ENCODE measurements at regions not wholly inside any gene's neighbourhood (a gene's known extent, or its start where the extent isn't known, plus 50 kb on each side); places are given as distances from the start of the nearest gene placed in this dataset.
"Not testable (repeated sequence)": the region's sequence is repeated elsewhere in the genome, so short reads cannot be mapped to it uniquely, and the experiment has no call there.

- no peak overlapping the region for H3K9ac ChIP-seq (ENCODE audit: low read depth, low read length)
- H3K36me3 ChIP-seq (ENCODE audit: insufficient read depth, low read length), result no peaks in the 10 kb centered on the region
- no peaks in the 10 kb centered on the region for H3K9me3 ChIP-seq (ENCODE audit: control insufficient read depth, insufficient read depth, low read length)
- H3K4me1 ChIP-seq (ENCODE audit: insufficient read depth, low read length), result peaks cover 18% of the 10 kb centered on the region
Observed at GRCh38 chr1:87426463-87427249, 98.0 kb downstream of the LMO4 start.

GRCh38 chr1:87428367-87428766, 99.7 kb downstream of the LMO4 start:
- Histone ChIP-seq H3K9me3 (ENCODE audit: control insufficient read depth, insufficient read depth, low read length) (no peaks in the 10 kb centered on the region), H3K9ac (ENCODE audit: low read depth, low read length) (peak overlapping the region; percentile 24; the same call in 1 of the 2 replicates), H3K36me3 (ENCODE audit: insufficient read depth, low read length) (no peaks in the 10 kb centered on the region), H3K4me1 (ENCODE audit: insufficient read depth, low read length) (peaks cover 18% of the 10 kb centered on the region)

GRCh38 chr1:87428883-87429282, 100.2 kb downstream of the LMO4 start:
- H3K4me1 ChIP-seq (ENCODE audit: insufficient read depth, low read length), result peaks cover 18% of the 10 kb centered on the region
- H3K36me3 ChIP-seq (ENCODE audit: insufficient read depth, low read length), result no peaks in the 10 kb centered on the region
- no peak overlapping the region for H3K9ac ChIP-seq (ENCODE audit: low read depth, low read length)
- H3K9me3 ChIP-seq (ENCODE audit: control insufficient read depth, insufficient read depth, low read length), result no peaks in the 10 kb centered on the region

GRCh38 chr1:87432685-87433084, 104.0 kb downstream of the LMO4 start:
- Histone ChIP-seq H3K9ac (ENCODE audit: low read depth, low read length) (no peak overlapping the region), H3K9me3 (ENCODE audit: control insufficient read depth, insufficient read depth, low read length) (no peaks in the 10 kb centered on the region), H3K36me3 (ENCODE audit: insufficient read depth, low read length) (no peaks in the 10 kb centered on the region), H3K4me1 (ENCODE audit: insufficient read depth, low read length) (peaks cover 20% of the 10 kb centered on the region)

GRCh38 chr1:87433101-87433500, 104.4 kb downstream of the LMO4 start:
- not testable (repeated sequence) for H3K36me3 ChIP-seq (ENCODE audit: insufficient read depth, low read length); H3K9ac ChIP-seq (ENCODE audit: low read depth, low read length); H3K9me3 ChIP-seq (ENCODE audit: control insufficient read depth, insufficient read depth, low read length)
- peaks cover 15% of the 10 kb centered on the region for H3K4me1 ChIP-seq (ENCODE audit: insufficient read depth, low read length)

GRCh38 chr1:87435484-87435883, 106.8 kb downstream of the LMO4 start:
- H3K36me3 ChIP-seq (ENCODE audit: insufficient read depth, low read length), result no peaks in the 10 kb centered on the region
- no peak overlapping the region for H3K9ac ChIP-seq (ENCODE audit: low read depth, low read length)

GRCh38 chr1:87436115-87436514, 107.4 kb downstream of the LMO4 start:
- H3K9ac ChIP-seq (ENCODE audit: low read depth, low read length); H3K36me3 ChIP-seq (ENCODE audit: insufficient read depth, low read length); H3K9me3 ChIP-seq (ENCODE audit: control insufficient read depth, insufficient read depth, low read length); H3K4me1 ChIP-seq (ENCODE audit: insufficient read depth, low read length): not testable (repeated sequence)

More at GRCh38 chr1:87435484-87435883, 106.8 kb downstream of the LMO4 start:
- H3K4me1 ChIP-seq (ENCODE audit: insufficient read depth, low read length), result peaks cover 8% of the 10 kb centered on the region; the same call in 1 of the 2 replicates
- H3K9me3 ChIP-seq (ENCODE audit: control insufficient read depth, insufficient read depth, low read length), result no peaks in the 10 kb centered on the region; the same call in 1 of the 2 replicates

- Histone ChIP-seq H3K9me3 (ENCODE audit: control insufficient read depth, insufficient read depth, low read length) (no peaks in the 10 kb centered on the region; the same call in 1 of the 2 replicates), H3K9ac (ENCODE audit: low read depth, low read length) (no peak overlapping the region), H3K36me3 (ENCODE audit: insufficient read depth, low read length) (no peaks in the 10 kb centered on the region)
Observed at GRCh38 chr1:87436534-87436933, 107.9 kb downstream of the LMO4 start.

GRCh38 chr1:87437663-87438295, 109.1 kb downstream of the LMO4 start:
- H3K4me1 ChIP-seq (ENCODE audit: insufficient read depth, low read length), result peaks cover 8% of the 10 kb centered on the region; the same call in 1 of the 2 replicates
- H3K9ac ChIP-seq (ENCODE audit: low read depth, low read length), result no peak overlapping the region
- no peaks in the 10 kb centered on the region; the same call in 1 of the 2 replicates for H3K9me3 ChIP-seq (ENCODE audit: control insufficient read depth, insufficient read depth, low read length)
- no peaks in the 10 kb centered on the region for H3K36me3 ChIP-seq (ENCODE audit: insufficient read depth, low read length)

More at GRCh38 chr1:87436534-87436933, 107.9 kb downstream of the LMO4 start:
- H3K4me1 ChIP-seq (ENCODE audit: insufficient read depth, low read length), result peaks cover 8% of the 10 kb centered on the region; the same call in 1 of the 2 replicates

GRCh38 chr1:87439821-87440220, 111.1 kb downstream of the LMO4 start:
- H3K9me3 ChIP-seq (ENCODE audit: control insufficient read depth, insufficient read depth, low read length), result no peaks in the 10 kb centered on the region; the same call in 1 of the 2 replicates
- no peaks in the 10 kb centered on the region for H3K36me3 ChIP-seq (ENCODE audit: insufficient read depth, low read length)
- H3K4me1 ChIP-seq (ENCODE audit: insufficient read depth, low read length), result peaks cover 8% of the 10 kb centered on the region; the same call in 1 of the 2 replicates
- no peak overlapping the region for H3K9ac ChIP-seq (ENCODE audit: low read depth, low read length)

- peaks cover 9% of the 10 kb centered on the region for H3K9me3 ChIP-seq (ENCODE audit: control insufficient read depth, insufficient read depth, low read length)
- H3K4me1 ChIP-seq (ENCODE audit: insufficient read depth, low read length), result peaks cover 3% of the 10 kb centered on the region; the same call in 1 of the 2 replicates
- no peak overlapping the region for H3K9ac ChIP-seq (ENCODE audit: low read depth, low read length)
- H3K36me3 ChIP-seq (ENCODE audit: insufficient read depth, low read length), result no peaks in the 10 kb centered on the region
Observed at GRCh38 chr1:87449348-87449963, 120.8 kb downstream of the LMO4 start.

GRCh38 chr1:87450136-87450535, 121.5 kb downstream of the LMO4 start:
- peaks cover 6% of the 10 kb centered on the region for H3K9me3 ChIP-seq (ENCODE audit: control insufficient read depth, insufficient read depth, low read length)
- no peaks in the 10 kb centered on the region for H3K36me3 ChIP-seq (ENCODE audit: insufficient read depth, low read length)
- H3K9ac ChIP-seq (ENCODE audit: low read depth, low read length), result no peak overlapping the region
- H3K4me1 ChIP-seq (ENCODE audit: insufficient read depth, low read length), result peaks cover 3% of the 10 kb centered on the region; the same call in 1 of the 2 replicates

GRCh38 chr1:87450615-87451209, 122.0 kb downstream of the LMO4 start:
- Histone ChIP-seq H3K4me1 (ENCODE audit: insufficient read depth, low read length) (peaks cover 3% of the 10 kb centered on the region; the same call in 1 of the 2 replicates), H3K9me3 (ENCODE audit: control insufficient read depth, insufficient read depth, low read length) (peaks cover 3% of the 10 kb centered on the region), H3K9ac (ENCODE audit: low read depth, low read length) (no peak overlapping the region), H3K36me3 (ENCODE audit: insufficient read depth, low read length) (no peaks in the 10 kb centered on the region)

GRCh38 chr1:87451229-87451920, 122.7 kb downstream of the LMO4 start:
- no peak overlapping the region for H3K9ac ChIP-seq (ENCODE audit: low read depth, low read length)
- H3K4me1 ChIP-seq (ENCODE audit: insufficient read depth, low read length), result peaks cover 3% of the 10 kb centered on the region; the same call in 1 of the 2 replicates
- 0 out of 2 replicates have a peak, but pooled peaks cover 3% of the 10 kb centered on the region for H3K9me3 ChIP-seq (ENCODE audit: control insufficient read depth, insufficient read depth, low read length)
- H3K36me3 ChIP-seq (ENCODE audit: insufficient read depth, low read length), result no peaks in the 10 kb centered on the region

All from ES-I3 (cell line).